Peyer's patch (tissue), 4 donors: ENCODE measurements at regions not wholly inside any gene's neighbourhood (a gene's known extent, or its start where the extent isn't known, plus 50 kb on each side); places are given as distances from the start of the nearest gene placed in this dataset.

ENCODE experiments used
- CTCF ChIP-seq, 6 experiments: fragments of 450-650 bp in 4 of 6; fragments of 200-600 bp in 2 of 6; sonication (generic) in 1 of 6; IDR thresholded peaks; one replicate each; pipeline ENCODE4 v1.5.1; 2017 to 2019; ENCODE audit warnings: antibody characterized with exemption in 6 of 6, mild to moderate bottlenecking in 3 of 6, moderate library complexity in 1 of 6
- POLR2A ChIP-seq, 2 donors: fragments of 450-650 bp; IDR thresholded peaks; one replicate each; pipeline ENCODE4 v1.5.1; 2017; ENCODE audit warnings: antibody characterized with exemption in 2 of 2, mild to moderate bottlenecking in 2 of 2, moderate library complexity in 2 of 2

GRCh38 chr12:124208489-124208888 lies 86.4 kb upstream of the RFLNA start:
- TF ChIP-seq POLR2A (IDR thresholded peaks at IDR 0.05) (no peak), CTCF (IDR thresholded peaks at IDR 0.05) (no peak)
